HG03354 (cell line): ENCODE measurements at regions not wholly inside any gene's neighbourhood (a gene's known extent, or its start where the extent isn't known, plus 50 kb on each side); places are given as distances from the start of the nearest gene placed in this dataset.

ENCODE experiments used
- ATAC-seq: cut with Tn5 transposase; IDR thresholded peaks from one replicate; pipeline ENCODE4 v1.9.1; 2021; ENCODE audit warnings: mild to moderate bottlenecking; ENCODE audit not compliant: unreplicated experiment, poor library complexity, severe bottlenecking

GRCh38 chr5:153066281-153066680 lies 424.2 kb upstream of the GRIA1 start:
- ATAC-seq: no peak

DNA sequence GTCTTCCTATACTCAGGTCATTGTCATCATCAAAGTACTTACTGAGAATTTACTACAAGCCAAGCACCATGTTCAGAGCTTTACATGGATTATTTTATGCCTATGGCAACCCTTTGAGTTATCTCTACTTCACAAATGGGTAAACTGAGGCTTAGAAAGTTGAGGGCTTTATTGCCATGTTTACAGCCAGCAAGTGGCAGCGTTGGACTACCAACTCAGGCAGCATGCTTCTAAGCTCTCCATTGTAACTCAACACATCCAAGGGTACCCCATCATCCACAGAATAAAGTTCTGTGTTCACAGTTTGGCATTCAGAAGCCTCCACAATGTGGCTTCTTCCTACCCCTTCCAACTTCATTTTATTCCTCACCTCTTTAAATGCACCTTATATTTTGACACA lies 422.6 kb upstream of the GRIA1 start:
- ATAC-seq: no peak

DNA sequence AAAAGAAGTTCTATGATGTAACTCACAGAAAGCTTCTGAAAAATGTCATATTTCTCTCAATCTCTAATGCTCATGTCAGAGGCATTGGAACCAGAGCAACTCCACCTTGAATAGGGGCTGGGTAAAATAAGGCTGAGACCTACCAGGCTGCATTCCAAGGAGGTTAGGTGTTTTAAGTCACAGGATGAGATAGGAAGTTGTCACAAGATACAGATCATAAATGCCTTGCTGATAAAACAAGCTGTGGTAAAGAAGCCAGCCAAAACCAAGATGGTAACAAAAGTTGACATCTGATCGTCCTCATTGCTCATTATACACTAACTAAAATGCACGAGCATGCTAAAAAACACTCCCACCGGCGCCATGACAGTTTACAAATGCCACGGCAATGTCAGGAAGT lies 411.1 kb upstream of the GRIA1 start:
- no peak for ATAC-seq

DNA sequence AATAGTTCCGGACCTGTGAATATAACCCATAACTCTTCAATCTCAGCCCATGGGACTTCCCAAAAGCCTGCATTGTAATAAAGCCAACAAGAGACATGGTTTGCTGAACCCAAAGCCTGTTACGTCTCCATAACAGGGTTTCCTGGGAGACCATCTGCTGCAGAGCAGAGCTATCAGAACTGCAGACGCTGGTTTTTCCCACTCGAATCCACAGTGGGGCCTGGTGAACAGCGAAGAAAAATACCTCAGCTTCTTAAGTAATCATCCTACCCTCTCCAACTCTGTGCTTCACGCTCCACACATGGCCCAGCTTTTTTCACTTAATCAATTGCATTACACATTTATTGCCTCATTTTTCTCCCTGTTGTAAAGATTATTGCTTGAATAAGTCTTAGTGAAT lies 409.5 kb upstream of the GRIA1 start:
- ATAC-seq: no peak

DNA sequence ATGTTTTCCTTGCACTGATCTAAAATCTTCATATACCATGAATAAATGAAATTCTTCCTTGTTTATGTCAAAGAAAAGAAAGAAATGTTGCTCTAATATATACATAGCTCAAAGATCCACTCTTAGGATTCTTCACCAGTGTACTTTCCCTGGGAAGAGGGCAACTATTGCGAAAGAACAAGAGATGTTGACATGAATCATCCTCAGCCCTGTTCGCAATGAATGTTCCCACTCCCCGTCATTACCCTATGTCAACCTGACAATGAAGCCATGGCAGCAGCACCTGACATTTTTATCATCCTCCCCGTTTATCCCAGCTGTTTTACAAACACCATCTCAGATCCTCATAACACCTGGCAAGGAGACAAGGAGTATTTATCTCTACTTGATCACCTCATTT lies 409.1 kb upstream of the GRIA1 start:
- ATAC-seq: no peak

- no peak for ATAC-seq
These were observed 406.0 kb upstream of the GRIA1 start for GRCh38 chr5:153084511-153084910.

DNA sequence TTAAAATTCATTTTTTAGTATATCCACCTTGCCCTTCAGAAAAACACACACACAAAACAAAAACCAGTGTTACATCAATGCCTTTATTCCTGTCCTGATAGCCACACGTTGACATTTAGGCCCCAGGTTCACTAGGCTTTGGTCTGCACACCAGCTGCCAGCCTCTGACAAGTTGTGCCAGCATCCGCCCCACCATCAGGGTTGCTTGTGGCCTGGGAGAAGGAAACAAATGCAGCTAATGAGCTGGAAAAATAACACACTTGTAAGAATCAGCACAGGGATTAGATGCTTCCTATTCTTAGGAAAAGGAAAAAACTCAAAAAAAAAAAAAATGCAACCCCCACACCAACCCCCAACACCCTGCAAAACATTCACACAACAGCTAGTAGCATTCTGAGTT lies 404.0 kb upstream of the GRIA1 start:
- no peak for ATAC-seq

DNA sequence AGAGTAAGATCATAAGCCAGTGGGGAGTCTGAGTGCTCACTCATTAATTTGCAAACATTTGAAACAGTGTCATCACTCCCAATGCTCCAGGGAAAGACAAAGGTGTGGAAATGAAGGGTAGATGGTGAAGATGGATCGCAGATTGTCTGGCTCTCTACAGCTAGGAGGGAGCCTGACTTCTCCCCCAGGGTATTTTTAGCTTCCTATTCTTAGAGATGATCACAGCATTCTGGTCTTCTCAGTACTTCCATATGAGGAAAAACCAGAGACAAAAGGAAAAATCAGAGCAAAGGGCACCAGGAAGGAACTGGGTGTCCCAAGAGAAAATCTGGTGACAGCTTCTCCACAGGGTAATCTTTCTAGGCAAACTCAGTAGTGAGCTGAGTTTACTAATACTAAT lies 401.9 kb upstream of the GRIA1 start:
- no peak for ATAC-seq

DNA sequence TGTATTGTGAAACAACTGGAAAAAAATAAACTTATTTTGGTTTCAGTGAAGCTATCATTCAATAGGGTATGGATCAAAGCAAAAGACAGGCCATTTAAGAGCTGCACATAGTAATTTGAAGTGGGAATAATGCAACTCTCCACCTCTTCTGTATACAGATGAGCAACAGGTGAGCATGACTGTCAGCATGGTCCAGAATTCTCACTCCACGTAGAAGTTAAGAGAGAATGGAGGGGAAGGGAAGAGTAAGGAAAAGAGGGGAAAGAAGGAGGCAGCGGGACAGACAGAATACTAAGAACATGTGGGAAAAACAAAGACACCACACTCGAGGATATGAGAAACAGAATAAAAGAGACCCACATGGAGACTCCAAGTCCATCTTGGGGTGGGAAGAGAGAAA lies 396.1 kb upstream of the GRIA1 start:
- no peak for ATAC-seq

DNA sequence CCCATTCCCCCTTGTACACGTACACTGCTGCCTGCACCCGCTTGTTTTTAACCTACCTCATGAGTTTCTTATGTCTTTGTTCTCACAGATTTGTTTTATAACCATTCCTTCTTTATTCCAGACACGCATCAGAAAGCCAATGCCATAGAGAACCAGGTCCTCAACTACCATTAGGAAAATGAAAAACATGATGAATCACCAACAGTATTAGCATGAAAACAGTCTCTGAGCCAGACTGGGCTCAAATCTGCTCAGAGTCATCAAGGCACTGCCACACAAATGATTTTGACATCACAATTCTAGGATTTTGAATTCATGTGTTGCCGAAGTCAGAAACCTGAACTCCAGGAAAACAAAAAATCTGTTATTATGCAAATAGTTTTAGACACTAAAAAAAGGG lies 394.1 kb upstream of the GRIA1 start:
- no peak for ATAC-seq

DNA sequence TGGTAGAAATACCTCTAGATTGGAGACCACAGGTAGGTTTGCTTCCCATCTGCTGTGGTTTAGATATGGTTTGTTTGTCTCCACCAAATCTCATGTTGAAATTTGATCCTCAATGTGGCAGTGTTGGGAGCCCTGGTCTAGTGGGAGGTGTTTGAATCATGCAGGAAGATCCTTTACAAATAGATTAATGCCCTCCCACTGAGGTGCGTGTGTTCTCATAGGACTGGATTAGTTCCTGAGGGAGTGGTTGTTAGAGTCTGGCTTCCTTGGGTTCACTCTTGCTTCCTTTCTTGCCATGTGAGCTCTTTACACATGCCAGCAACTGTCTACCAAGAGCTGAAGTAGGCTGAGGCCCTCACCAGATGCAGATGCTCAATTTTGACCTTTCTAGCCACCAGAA lies 391.1 kb upstream of the GRIA1 start:
- ATAC-seq: no peak

- ATAC-seq: no peak
These were observed 389.0 kb upstream of the GRIA1 start for GRCh38 chr5:153101235-153102180.

- no peak for ATAC-seq
These were observed 373.6 kb upstream of the GRIA1 start for GRCh38 chr5:153116916-153117315.

DNA sequence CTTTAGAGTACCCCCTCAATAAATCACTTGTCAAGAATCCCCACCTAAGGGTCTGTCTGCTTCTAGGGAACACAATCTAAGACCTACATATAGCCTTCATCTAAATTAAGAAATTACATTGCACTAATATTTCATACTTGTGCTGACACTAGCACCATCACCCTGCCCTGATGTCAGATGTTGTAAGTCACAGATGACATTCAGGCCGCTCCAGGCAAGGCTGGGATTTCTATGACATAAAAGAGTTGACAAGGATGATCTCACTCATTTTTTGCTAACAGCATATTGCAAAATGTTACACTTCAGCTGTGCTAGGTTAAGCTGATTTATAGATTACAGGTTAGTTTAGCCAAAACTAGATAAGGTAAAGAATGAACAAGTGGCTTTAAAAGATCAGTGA lies 372.5 kb upstream of the GRIA1 start:
- ATAC-seq: no peak

GRCh38 chr5:153122403-153122802 lies 368.1 kb upstream of the GRIA1 start:
- ATAC-seq: no peak

DNA sequence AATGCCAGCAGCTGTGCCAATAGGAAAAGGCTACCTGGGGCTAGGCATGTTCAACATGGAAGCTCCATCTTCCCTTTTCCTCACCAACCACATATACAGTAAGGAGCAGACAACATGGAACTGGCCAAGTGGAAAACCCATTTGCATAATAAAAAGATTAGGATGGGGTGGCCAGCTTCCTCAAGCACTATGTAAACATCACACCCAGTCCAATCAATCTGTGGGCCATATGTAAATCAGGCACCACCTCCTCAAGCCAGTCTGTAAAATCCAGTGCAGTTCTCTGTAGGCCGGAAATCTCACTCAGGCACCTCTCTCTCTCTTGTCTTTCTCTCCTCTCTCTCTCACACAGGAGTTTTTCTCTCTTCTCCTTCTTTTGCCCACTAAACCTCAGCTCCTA lies 360.2 kb upstream of the GRIA1 start:
- ATAC-seq: no peak

DNA sequence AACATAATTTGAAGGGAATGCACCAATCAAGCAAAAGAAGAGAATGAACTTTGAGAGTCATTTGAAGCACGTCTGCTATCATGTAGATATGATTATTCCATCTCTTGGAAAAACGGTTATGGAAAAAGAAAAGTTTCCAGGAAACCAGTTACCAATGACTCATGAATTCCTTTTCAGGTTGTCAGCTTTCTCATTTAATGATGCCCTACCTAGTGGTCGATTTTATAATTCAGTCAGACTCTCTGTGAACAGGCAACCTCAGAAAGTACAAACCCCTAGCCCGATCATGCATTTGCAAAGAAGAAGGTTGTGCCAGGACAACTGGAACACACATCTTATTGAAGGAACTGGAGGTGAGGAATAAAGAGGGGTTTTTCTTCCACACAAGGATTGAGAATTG lies 355.1 kb upstream of the GRIA1 start:
- ATAC-seq: no peak

GRCh38 chr5:153136910-153137614 lies 353.4 kb upstream of the GRIA1 start:
- ATAC-seq: no peak

GRCh38 chr5:153147891-153148623 lies 342.4 kb upstream of the GRIA1 start:
- ATAC-seq: peak; percentile 72

DNA sequence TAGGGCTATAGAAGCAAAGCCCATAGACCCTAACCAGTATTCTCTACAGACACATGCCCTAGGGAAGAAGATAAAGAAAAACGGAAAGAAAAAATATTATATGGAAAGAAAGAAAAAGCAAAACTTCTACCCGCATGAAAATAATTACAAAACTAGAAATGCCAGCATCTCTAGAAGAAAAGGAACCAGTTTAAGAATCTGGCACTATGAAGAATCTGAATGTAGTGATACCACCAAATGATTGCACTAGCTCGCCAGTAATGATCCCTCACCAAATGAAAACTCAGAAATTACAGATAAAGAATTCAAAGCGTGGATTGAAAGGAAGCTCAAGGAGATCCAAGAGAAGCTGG lies 341.9 kb upstream of the GRIA1 start:
- no peak for ATAC-seq

GRCh38 chr5:153151558-153151957 lies 338.9 kb upstream of the GRIA1 start:
- ATAC-seq: no peak
